ENCODE measurements at regions not wholly inside any gene's neighbourhood (a gene's known extent, or its start where the extent isn't known, plus 50 kb on each side); places are given as distances from the start of the nearest gene placed in this dataset.

DNA sequence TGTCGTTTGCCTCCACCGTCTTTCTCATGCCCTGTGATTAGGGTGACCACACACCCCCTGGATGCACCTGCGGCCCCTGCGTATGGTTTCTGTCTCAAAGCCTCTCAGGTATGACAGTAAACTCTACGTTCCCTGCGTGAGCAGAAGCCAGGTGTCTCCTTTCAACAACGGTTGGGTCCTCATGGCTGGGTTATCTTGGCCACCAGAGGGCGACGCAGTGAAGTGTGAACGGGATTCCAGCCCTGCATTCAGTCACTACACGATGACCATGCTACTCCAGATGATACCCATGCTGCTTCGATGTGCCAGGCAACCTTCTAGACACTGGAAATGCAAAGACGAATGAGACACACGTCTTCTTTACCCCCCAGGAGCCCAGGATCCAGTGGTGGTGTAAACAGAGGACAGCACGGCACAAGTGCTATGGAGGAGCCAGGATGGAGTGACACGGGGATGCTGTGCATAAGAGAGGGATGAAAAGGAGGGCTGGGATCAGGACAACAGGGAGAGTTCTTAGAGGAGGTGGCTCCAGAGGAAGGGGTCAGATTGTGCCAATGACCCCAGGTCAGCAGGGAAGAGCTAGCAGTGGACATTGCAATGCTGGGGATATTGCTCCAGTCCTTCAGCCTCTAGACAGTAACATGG, 228.1 kb upstream of the PFKP start:
- Mint-ChIP-seq H3K36me3 (ENCODE audit: insufficient read depth in 1 of 3, low read depth in 3 of 3) (peaks cover 0 to 3% (median 0%) of the 10 kb centered on the region in 3 experiments; a peak in 3 of 7 replicates), H3K9me3 (peaks cover 0 to 3% of the 10 kb centered on the region in 2 experiments; a peak in 1 of 5 replicates), H3K27me3 (ENCODE audit: low read depth) (peaks cover 20% of the 10 kb centered on the region), H3K27ac (no peak overlapping the region), H3K4me3 (no peak overlapping the region), H3K4me1 (peaks cover 9 to 12% of the 10 kb centered on the region in 2 experiments)
- H2BK120ac ChIP-seq (ENCODE audit: low read depth, low read length, poor library complexity, severe bottlenecking), result no peak overlapping the region
- H3K56ac ChIP-seq (ENCODE audit: insufficient read length, low read depth, low read length), result no peak overlapping the region
- WGBS (ENCODE audit: extremely low coverage, insufficient read length, low lambda C conversion rate), result no CpG with 5 or more reads among the region's 16 CpGs
- H3K4me1 ChIP-seq (ENCODE audit: insufficient read depth, low read length), result no peaks in the 10 kb centered on the region
- no peak overlapping the region for H3K14ac ChIP-seq (ENCODE audit: insufficient read depth, low read length)
- no peaks in the 10 kb centered on the region for H3K79me1 ChIP-seq (ENCODE audit: insufficient read depth, low read depth, low read length, poor library complexity, severe bottlenecking)
- no peak overlapping the region for H2BK15ac ChIP-seq (ENCODE audit: low read depth, low read length)
- no peak overlapping the region for H2BK20ac ChIP-seq (ENCODE audit: low read depth, low read length, poor library complexity, severe bottlenecking)
- no peak overlapping the region for H2AFZ ChIP-seq (ENCODE audit: low read length)
- no peak overlapping the region for H3K27ac ChIP-seq (ENCODE audit: insufficient read length, low read depth, low read length)
- no peak overlapping the region for H4K8ac ChIP-seq (replicated peaks; ENCODE audit: insufficient read length, low read depth, low read length)
- no peaks in the 10 kb centered on the region for H4K20me1 ChIP-seq (ENCODE audit: control insufficient read depth, insufficient read depth, insufficient read length)
- H3K9ac ChIP-seq (ENCODE audit: extremely low read depth, insufficient read length, low read length), result no peak overlapping the region
- H3K23ac ChIP-seq (ENCODE audit: insufficient read length, low read depth, low read length), result no peak overlapping the region
- H3K18ac ChIP-seq (ENCODE audit: insufficient read length, low read depth, low read length), result no peak overlapping the region
- H3K9me3 ChIP-seq (ENCODE audit: control insufficient read depth, low read depth, low read length), result no peaks in the 10 kb centered on the region
- no peaks in the 10 kb centered on the region for H3K79me2 ChIP-seq (ENCODE audit: insufficient read depth, low read length)
- no peak overlapping the region for H2BK5ac ChIP-seq (ENCODE audit: insufficient read length, low read length)
- no peak overlapping the region for H4K91ac ChIP-seq (ENCODE audit: insufficient read length, low read depth, low read length)
- no peak overlapping the region for H4K5ac ChIP-seq (ENCODE audit: insufficient read length, low read depth, low read length)
- no peak overlapping the region for H3T11ph ChIP-seq (ENCODE audit: low read length)
- H2AK5ac ChIP-seq (ENCODE audit: insufficient read length, low read length), result no peak overlapping the region
- H3K4me2 ChIP-seq (ENCODE audit: insufficient read depth, insufficient read length, low read length), result no peak overlapping the region
- TF ChIP-seq, protein P1, sequence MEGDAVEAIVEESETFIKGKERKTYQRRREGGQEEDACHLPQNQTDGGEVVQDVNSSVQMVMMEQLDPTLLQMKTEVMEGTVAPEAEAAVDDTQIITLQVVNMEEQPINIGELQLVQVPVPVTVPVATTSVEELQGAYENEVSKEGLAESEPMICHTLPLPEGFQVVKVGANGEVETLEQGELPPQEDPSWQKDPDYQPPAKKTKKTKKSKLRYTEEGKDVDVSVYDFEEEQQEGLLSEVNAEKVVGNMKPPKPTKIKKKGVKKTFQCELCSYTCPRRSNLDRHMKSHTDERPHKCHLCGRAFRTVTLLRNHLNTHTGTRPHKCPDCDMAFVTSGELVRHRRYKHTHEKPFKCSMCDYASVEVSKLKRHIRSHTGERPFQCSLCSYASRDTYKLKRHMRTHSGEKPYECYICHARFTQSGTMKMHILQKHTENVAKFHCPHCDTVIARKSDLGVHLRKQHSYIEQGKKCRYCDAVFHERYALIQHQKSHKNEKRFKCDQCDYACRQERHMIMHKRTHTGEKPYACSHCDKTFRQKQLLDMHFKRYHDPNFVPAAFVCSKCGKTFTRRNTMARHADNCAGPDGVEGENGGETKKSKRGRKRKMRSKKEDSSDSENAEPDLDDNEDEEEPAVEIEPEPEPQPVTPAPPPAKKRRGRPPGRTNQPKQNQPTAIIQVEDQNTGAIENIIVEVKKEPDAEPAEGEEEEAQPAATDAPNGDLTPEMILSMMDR (conservative IDR thresholded peaks at IDR 0.05), result peak; percentile 87
- no peak overlapping the region for H2BK12ac ChIP-seq (ENCODE audit: insufficient read length, low read depth, low read length)
- H3K23me2 ChIP-seq (ENCODE audit: insufficient read length, low read depth, low read length, poor library complexity, severe bottlenecking), result no peaks in the 10 kb centered on the region
- no peaks in the 10 kb centered on the region for H3K27me3 ChIP-seq (ENCODE audit: insufficient read depth, low read length)
- DNase-seq, result peak; percentile 78
- no peak overlapping the region for H3K4ac ChIP-seq (ENCODE audit: low read depth, low read length)
